Keratinocyte (primary cell): ENCODE measurements at regions not wholly inside any gene's neighbourhood (a gene's known extent, or its start where the extent isn't known, plus 50 kb on each side); places are given as distances from the start of the nearest gene placed in this dataset.

Source experiments
- DNase-seq: peaks from one replicate; pipeline ENCODE4 v3.0.0-alpha.2; 2011; ENCODE audit warnings: low read depth, missing footprints, low spot score
- FAIRE-seq: peaks from 2 replicates; lab custom pipeline; 2011; peaks lifted over from hg19 to GRCh38; lab: Jason Lieb, UNC
- H2AFZ ChIP-seq: 2 replicates; pipeline ENCODE4 v1.6.0; 2012; ENCODE audit warnings: low read length, control low read depth, inconsistent platforms; ENCODE audit not compliant: control insufficient read depth
- H3K27ac ChIP-seq: 2 replicates; pipeline ENCODE4 v1.5.1; 2011; ENCODE audit warnings: low read length; ENCODE audit not compliant: control insufficient read depth, insufficient read depth
- H3K27me3 ChIP-seq: 3 replicates; pipeline ENCODE4 v1.6.0; 2011; ENCODE audit warnings: low read length; ENCODE audit not compliant: control insufficient read depth, insufficient read depth; ENCODE audit errors: extremely low read depth
- H3K36me3 ChIP-seq, 2 experiments: 2 replicates in 1 of 2; 3 replicates in 1 of 2; pipeline ENCODE4 v1.5.1; 2011; ENCODE audit warnings: low read length in 2 of 2, mild to moderate bottlenecking in 1 of 2; ENCODE audit not compliant: control insufficient read depth in 2 of 2, insufficient read depth in 2 of 2; ENCODE audit errors: extremely low read depth in 1 of 2
- H3K4me1 ChIP-seq: 3 replicates; pipeline ENCODE4 v1.5.1; 2011; ENCODE audit warnings: low read length; ENCODE audit not compliant: control insufficient read depth, insufficient read depth; ENCODE audit errors: extremely low read depth
- H3K4me2 ChIP-seq: 3 replicates; pipeline ENCODE4 v1.6.0; 2011; ENCODE audit warnings: low read depth, low read length; ENCODE audit not compliant: control insufficient read depth, insufficient read depth; ENCODE audit errors: extremely low read depth
- H3K4me3 ChIP-seq, 3 experiments: fragments of 200-600 bp in 1 of 3; sonication (generic) in 1 of 3; 2 replicates in 2 of 3; 3 replicates in 1 of 3; pipeline ENCODE4 v1.5.1; 2011 to 2016; ENCODE audit warnings: low read length in 3 of 3, mild to moderate bottlenecking in 3 of 3, control low read depth in 2 of 3, inconsistent platforms in 1 of 3, low read depth in 1 of 3, mixed read lengths in 1 of 3, mixed run types in 1 of 3, moderate library complexity in 1 of 3; ENCODE audit not compliant: control insufficient read depth in 2 of 3, insufficient read depth in 2 of 3; ENCODE audit errors: extremely low read depth in 1 of 3
- H3K79me2 ChIP-seq: 2 replicates; pipeline ENCODE4 v1.6.0; 2012; ENCODE audit warnings: low read length; ENCODE audit not compliant: control insufficient read depth, insufficient read depth
- H3K9ac ChIP-seq: 3 replicates; pipeline ENCODE4 v1.6.0; 2011; ENCODE audit warnings: low read length; ENCODE audit not compliant: control insufficient read depth, insufficient read depth; ENCODE audit errors: extremely low read depth
- H3K9me1 ChIP-seq: 3 replicates; pipeline ENCODE4 v1.6.0; 2011; ENCODE audit warnings: low read length; ENCODE audit not compliant: control insufficient read depth, insufficient read depth; ENCODE audit errors: extremely low read depth
- H3K9me3 ChIP-seq: 2 replicates; pipeline ENCODE4 v1.5.1; 2012; ENCODE audit warnings: low read depth, low read length; ENCODE audit not compliant: control insufficient read depth
- H4K20me1 ChIP-seq: 3 replicates; pipeline ENCODE4 v1.6.0; 2011; ENCODE audit warnings: low read length; ENCODE audit not compliant: control insufficient read depth, insufficient read depth; ENCODE audit errors: extremely low read depth
- CTCF ChIP-seq, 3 experiments: IDR thresholded peaks in 1 of 3; conservative IDR thresholded peaks in 1 of 3; optimal IDR thresholded peaks in 1 of 3; 2 replicates in 2 of 3; 3 replicates in 1 of 3; pipeline versions ENCODE3 to v1.5.1; 2011; ENCODE audit warnings: low read length in 3 of 3, mild to moderate bottlenecking in 3 of 3, moderate library complexity in 2 of 3, control low read depth in 1 of 3, inconsistent platforms in 1 of 3; ENCODE audit not compliant: insufficient read depth in 2 of 3; ENCODE audit errors: extremely low read depth in 1 of 3
- EZH2 ChIP-seq: IDR thresholded peaks from one replicate; pipeline ENCODE4 v1.6.1; 2012; ENCODE audit warnings: inconsistent platforms, mild to moderate bottlenecking, low read length, moderate library complexity
- dilution Hi-C: fragments of 300-500 bp; cut with MboI; formaldehyde crosslinking; loops from one replicate; pipeline ENCODE4 v1.7.0; 2020; ENCODE audit warnings: low sequenced_read_pairs; ENCODE audit not compliant: extremely low pct_ligation_motif_present

- TF ChIP-seq EZH2 (no peak), CTCF (optimal IDR thresholded peaks at IDR 0.05 in 1 of 3, IDR thresholded peaks at IDR 0.05 in 1 of 3, conservative IDR thresholded peaks at IDR 0.05 in 1 of 3; ENCODE audit: extremely low read depth in 1 of 3, insufficient read depth in 2 of 3, low read length in 3 of 3) (no peak)
- H3K9me3 ChIP-seq: peaks cover 3% of the 10 kb centered on the region
- no peaks in the 10 kb centered on the region for H4K20me1 ChIP-seq
- H3K79me2 ChIP-seq: no peaks in the 10 kb centered on the region
- no peaks in the 10 kb centered on the region for H3K4me1 ChIP-seq
- no peaks in the 10 kb centered on the region for H3K27me3 ChIP-seq
- no peak overlapping the region for H2AFZ ChIP-seq
- H3K4me2 ChIP-seq: no peak overlapping the region
- no peaks in the 10 kb centered on the region for H3K9me1 ChIP-seq
- FAIRE-seq (no peak), DNase-seq (no peak)
- H3K36me3 ChIP-seq: no peaks in the 10 kb centered on the region
- dilution Hi-C loops: no loop called here
- no peak overlapping the region for H3K27ac ChIP-seq
- no peak overlapping the region for H3K9ac ChIP-seq
- H3K4me3 ChIP-seq: no peak overlapping the region
These were observed 50.4 kb upstream of the ZNF354A start for GRCh38 chr5:178780581-178781498.
